Body of pancreas (tissue), 4 donors: ENCODE measurements at regions not wholly inside any gene's neighbourhood (a gene's known extent, or its start where the extent isn't known, plus 50 kb on each side); places are given as distances from the start of the nearest gene placed in this dataset.

Experiments used
- CTCF ChIP-seq, 7 experiments: fragments of 450-650 bp in 4 of 7; fragments of 200-600 bp in 3 of 7; sonication (generic) in 3 of 7; IDR thresholded peaks; one replicate each; pipeline ENCODE4 v1.5.1; 2016 to 2019; ENCODE audit warnings: antibody characterized with exemption in 7 of 7
- POLR2A ChIP-seq, 3 donors: fragments of 450-650 bp; IDR thresholded peaks; one replicate each; pipeline ENCODE4 v1.6.1; 2016; ENCODE audit warnings: antibody characterized with exemption in 3 of 3, mild to moderate bottlenecking in 2 of 3

GRCh38 chr5:6029811-6030271 lies 348.5 kb downstream of the MED10 start:
- TF ChIP-seq CTCF (IDR thresholded peaks at IDR 0.05) (no peak), POLR2A (IDR thresholded peaks at IDR 0.05) (no peak)
